Islet precursor cell (in vitro differentiated cells): ENCODE measurements at regions not wholly inside any gene's neighbourhood (a gene's known extent, or its start where the extent isn't known, plus 50 kb on each side); places are given as distances from the start of the nearest gene placed in this dataset.
A peak's percentile ranks its signal among the peaks of the same experiment; 100 is the strongest.

Experiments used
- DNase-seq: peaks from one replicate; pipeline ENCODE4 v3.0.0-alpha.2; 2018

DNA sequence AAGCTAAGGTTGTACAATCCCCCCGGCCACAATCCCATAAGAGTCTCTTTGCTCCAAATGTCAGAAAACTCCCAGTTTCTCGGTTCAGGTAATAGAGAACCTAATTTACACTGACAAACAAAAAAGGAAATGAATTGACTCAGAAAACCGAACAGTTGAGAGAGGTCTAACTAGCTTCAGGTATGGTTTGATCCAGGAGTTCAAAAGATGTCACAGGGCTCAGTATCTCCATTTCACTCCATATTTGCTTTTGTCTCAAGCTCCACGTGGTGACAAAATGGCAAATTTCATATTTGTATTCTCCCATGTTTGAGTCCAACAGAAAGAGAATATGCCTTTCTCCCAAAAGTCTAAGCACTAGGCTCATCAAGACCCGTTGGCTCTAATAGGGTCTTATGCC is 117.4 kb downstream of the AXIN2 start:
- DNase-seq: no peak

DNA sequence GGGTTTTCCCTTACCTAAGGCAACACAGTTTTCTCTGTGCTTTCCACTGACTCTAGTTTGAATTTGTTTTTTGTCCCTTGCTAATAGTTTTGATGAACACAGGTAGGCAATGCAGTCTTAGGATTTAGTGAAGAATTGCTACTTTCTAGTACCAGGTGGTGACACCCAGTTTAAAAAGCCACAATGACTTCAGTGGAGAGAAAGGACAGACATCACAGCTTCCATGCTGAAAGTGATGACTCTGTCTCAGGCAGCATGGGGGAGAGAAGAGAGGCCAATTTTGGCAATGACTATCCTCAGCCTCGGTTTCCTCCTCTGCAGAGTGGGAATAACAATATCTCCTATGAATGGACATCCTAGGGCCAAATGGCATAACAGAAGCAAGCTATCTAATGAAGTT is 118.8 kb downstream of the AXIN2 start:
- DNase-seq: no peak

GRCh38 chr17:65442250-65442649 is 119.2 kb downstream of the AXIN2 start:
- DNase-seq: no peak

DNA sequence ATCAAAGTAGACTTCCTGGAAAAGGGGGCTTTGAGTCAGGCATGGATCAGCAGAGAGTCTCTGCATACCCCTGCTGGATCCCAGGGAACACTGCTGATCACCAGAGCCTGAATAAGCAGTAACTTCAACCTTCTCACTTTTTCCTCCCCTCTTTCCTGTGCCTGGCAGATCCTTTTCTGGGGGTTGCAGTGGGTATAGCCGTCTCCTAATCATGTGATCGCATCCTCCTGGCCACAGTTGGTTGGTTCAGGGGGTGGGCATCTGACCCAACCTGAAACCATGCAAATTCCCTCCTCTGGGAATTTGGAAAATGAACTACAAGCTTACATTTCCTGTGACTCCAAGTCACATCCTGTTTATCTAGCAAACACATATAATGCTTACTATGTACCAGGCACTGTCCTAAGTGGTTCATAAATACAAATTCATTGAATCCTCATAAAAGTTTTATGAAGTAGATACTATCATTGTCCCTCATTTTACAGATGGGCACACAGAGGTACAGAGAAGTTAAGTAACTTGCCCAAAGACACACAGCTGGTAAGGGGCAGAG is 120.3 kb downstream of the AXIN2 start:
- no peak for DNase-seq

DNA sequence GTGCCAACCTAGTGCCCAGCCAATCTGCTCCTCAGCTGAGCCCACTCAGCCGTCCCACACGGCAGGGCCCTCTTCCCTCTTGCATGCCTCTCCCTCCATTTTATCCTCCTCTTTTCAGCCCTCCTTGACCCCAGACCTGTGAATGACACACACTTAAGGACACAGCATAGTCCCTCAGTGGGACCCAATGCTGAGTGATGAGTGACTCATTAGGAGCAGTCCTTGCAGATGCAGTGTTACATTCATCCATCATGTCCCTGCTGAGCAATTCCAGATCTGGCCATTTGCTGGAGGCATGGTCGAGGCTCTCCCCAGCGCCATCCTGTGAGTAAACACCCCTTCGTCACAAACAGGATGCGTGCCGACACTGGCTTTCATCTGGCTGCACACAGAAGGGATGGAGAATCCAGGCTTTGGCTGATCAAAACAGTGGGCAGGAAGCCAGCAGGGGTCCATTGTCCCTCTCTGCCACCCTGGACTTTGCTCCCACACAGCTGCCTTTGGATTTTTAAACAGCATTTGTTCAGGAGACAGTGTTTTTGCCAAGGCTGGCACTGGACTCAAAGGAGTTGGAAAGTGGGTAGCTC is 122.6 kb downstream of the AXIN2 start:
- peak; percentile 97 for DNase-seq

DNA sequence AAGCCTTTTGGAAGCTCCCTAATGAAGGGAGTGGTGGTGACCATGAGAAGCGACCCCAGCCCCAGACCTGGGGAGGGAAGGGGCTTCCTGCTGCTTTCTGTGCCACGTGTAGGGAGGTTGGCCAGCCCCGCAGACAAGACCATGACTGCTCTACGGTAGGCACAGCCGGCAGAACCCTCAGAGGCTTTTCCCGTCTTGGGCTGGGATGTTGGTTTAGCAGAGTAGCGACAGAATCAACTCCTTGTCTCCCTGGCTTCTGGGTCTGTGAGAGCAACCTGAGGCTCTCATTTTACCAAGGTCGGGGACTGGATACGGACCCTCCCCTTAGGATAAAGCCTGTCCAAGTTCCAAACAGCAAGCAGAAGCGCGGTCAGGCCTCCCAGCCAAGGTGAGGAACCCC is 123.3 kb downstream of the AXIN2 start:
- no peak for DNase-seq

DNA sequence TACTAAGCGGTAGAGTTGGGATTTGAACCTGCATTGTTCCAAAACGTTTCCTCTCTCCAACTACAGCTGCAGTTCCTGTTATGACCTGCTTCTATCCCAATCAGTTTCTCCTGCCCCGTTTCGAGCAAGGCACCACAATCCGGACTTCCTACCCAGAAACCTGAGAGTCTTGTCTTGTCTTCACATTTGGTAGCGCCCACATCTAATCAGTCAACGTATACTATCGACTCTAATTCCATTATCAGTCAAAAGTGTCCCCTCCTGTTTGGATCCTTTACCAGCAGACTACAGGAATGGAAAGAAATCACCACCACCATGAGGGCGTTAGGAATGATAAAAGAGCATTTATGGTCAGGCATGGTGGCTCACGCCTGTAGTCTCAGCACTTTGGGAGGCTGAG is 124.6 kb downstream of the AXIN2 start:
- DNase-seq: no peak

DNA sequence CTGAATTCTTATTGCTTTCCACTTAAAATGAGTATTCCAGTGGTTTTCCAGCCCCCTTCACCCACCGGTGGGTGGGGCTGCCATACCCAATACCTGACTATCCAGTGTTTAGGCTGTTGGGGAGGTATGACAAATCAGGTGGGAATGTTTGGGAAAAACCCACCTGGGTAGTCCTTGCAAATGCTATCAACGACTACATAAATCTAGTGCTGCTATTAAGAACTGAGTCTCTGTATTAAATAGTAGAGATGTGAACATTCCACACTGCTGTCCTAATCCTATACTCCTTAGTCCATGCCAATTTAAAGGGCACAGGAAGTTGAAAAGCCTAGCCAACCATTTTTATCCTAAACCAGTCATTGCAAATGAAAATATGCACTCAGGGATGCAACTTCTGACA is 126.6 kb downstream of the AXIN2 start:
- no peak for DNase-seq

DNA sequence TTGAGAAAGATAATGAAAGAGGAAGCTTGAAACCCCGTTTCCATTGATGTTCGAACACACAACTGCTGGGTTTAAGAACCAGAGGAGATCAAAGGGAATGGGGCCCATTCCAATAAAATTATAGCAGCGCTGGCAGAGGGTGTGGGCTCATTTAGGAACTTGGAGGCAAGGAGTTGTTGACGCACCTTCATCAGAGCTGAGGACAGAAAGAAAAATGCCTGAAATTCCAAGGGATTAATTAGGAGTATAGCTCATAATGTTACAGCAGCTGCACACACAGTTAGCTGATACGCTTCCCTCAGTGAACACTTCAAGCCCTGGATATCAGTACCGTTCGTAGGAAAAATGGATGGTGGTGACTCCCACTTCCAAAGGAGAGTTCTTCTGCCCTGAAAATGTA is 127.2 kb downstream of the AXIN2 start:
- DNase-seq: no peak

- peak; percentile 78 for DNase-seq
Observed at GRCh38 chr17:65433592-65433991, 127.9 kb downstream of the AXIN2 start.

DNA sequence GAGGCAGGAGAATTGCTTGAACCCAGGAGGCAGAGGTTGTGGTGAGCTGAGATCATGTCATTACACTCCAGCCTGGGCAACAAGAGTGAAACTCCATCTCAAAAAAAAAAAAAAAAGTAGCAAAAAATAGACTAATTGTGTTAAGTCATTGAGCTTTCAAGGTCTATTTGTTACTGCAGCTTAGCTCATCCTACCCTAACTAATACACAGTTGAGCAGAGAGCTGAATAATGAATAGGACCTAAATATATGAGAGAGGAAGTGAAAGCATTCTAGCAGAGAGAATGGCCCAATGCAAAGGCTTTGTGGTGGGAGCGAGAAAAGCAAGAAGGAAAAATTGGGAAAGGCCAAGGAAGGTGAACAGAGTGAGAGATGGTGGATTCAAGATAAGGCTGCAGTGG is 128.3 kb downstream of the AXIN2 start:
- DNase-seq: no peak

DNA sequence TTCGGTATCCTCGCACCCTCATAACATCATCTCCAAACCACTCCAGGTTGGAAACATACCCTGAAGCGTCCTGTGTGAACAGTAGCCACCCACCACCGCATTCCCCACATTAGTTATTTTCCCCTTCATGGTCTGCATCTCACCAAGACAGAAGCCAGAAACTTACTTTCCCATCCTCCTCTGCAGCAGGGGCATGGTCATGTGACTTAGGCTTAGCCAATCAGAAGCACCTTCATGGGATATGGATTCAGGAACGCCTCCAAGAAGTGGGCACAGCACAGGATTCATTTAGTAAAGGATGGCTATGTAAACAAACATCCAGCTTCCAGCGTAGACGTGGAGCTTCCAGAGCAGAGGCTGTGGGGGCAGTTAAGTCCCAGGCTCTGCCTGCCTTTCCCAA is 130.3 kb downstream of the AXIN2 start:
- DNase-seq: no peak

GRCh38 chr17:65430209-65430833 is 131.1 kb downstream of the AXIN2 start:
- DNase-seq: no peak

DNA sequence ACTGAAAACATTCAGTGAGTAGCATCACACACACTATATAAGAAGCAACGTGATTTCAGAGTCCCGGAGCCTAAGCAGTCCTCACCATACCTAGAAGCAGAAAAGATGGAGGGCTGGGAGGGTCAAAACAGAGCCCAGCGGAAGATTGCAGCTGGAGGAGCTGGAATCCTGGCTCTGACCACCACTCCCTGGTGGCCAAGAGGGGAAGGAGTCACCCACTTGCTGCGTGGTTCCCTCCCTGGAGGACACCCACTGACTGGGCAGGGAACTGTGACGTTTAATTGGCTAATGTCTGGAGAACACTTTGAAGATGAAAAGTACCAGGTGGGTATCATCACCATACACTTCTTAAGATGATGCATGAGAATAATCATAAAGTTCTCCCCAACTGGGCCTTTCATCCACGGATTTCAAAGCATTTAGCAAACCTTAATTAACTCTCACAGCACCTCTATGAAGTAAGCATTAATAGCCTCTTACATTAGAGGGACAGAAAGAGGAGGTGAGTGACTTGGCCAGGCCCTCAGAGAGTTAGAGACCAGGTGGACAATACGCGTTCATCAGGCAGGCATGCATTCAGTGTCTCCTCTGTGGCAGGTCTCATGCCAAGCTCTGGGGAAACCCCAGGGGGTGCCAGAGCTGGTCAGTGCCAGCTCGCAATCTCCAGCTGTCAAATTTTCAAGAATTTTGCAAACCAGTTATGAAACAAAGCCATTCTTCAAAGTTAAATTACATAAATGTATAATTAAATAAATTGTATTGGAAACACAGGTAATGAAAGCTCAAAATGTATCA is 137.9 kb downstream of the AXIN2 start:
- DNase-seq: no peak

GRCh38 chr17:65418622-65419021 is 142.8 kb downstream of the AXIN2 start:
- no peak for DNase-seq

DNA sequence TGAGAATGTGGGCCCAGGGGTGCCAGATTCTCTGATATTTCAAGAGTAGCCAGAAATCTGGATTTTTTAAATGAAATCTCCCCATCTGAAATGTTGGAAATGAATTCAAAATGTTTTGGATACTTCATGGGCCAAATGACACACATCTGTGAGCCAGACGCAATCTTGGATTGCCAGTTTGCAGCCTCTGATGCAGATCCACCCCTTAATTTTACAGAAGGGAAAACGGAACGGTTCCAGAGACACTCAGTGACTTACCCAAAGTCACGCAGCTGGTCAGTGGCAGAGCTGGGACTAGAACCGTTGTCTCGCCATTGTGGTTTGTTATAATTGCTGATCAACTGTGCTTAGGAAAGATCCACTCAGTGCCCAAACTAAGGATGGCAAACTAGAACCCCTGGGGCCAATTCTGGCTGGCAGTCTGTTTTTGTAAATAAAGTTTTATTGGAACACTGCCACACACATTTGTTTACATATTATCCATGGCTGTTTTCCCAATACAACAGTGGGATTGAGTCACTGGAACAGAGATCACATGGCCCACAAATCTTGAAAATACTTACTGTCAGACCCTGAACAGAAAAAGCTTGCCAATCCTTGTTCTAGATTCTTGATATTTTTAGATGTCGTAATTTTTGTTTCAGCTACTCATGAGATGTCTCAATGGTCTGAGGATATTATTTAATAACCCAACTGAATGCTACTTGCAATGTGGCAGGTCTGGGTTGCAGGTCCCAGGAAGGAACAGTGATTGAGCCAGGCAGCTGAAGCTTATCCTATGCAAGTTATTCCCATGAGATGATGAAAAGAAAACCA is 143.8 kb downstream of the AXIN2 start:
- no peak for DNase-seq

GRCh38 chr17:65415991-65416390 is 145.5 kb downstream of the AXIN2 start:
- no peak for DNase-seq

- DNase-seq: no peak
Observed at GRCh38 chr17:65413390-65413789, 148.1 kb downstream of the AXIN2 start.

- DNase-seq: no peak
Observed at GRCh38 chr17:65409381-65409780, 152.1 kb downstream of the AXIN2 start.

- DNase-seq: no peak
Observed at GRCh38 chr17:65408050-65408449, 153.4 kb downstream of the AXIN2 start.

DNA sequence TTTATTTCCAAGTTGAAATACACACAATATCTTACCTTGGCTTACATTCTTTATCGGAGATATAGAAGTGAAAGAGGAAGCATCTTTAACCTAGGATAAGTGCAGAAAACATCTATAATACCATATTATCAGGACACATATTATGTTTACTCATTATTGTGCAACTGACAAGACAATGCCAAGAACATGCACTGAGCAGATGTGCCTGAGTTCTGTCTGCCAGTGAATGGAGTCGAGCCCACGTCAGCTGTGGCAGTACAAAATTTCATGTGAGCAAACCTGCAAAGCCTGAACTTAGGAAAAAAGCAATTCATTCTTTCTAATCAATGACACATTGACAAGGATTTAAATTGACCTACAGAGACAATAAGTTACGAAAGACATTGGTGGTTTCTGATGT is 154.4 kb downstream of the AXIN2 start:
- DNase-seq: peak; percentile 25

- DNase-seq: no peak
Observed at GRCh38 chr17:65406552-65406951, 154.9 kb downstream of the AXIN2 start.

DNA sequence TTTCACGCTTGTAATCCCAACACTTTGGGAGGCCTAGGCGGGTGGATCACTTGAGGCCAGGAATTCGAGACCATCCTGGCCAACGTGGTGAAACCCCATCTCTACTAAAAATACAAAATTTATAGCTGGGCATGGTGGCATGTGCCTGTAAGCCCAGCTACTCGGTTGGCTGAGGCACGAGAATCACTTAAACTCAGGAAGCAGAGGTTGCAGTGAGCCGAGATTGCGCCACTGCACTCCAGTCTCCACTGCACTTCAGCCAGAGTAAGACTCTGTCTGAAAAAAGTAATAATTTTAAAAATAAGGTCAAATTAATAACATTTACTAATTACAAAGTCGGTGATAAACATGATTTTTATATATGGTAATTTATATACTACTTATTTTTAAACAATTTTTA is 155.9 kb downstream of the AXIN2 start:
- peak; percentile 37 for DNase-seq
